ENCODE measurements at regions not wholly inside any gene's neighbourhood (a gene's known extent, or its start where the extent isn't known, plus 50 kb on each side); places are given as distances from the start of the nearest gene placed in this dataset.

DNA sequence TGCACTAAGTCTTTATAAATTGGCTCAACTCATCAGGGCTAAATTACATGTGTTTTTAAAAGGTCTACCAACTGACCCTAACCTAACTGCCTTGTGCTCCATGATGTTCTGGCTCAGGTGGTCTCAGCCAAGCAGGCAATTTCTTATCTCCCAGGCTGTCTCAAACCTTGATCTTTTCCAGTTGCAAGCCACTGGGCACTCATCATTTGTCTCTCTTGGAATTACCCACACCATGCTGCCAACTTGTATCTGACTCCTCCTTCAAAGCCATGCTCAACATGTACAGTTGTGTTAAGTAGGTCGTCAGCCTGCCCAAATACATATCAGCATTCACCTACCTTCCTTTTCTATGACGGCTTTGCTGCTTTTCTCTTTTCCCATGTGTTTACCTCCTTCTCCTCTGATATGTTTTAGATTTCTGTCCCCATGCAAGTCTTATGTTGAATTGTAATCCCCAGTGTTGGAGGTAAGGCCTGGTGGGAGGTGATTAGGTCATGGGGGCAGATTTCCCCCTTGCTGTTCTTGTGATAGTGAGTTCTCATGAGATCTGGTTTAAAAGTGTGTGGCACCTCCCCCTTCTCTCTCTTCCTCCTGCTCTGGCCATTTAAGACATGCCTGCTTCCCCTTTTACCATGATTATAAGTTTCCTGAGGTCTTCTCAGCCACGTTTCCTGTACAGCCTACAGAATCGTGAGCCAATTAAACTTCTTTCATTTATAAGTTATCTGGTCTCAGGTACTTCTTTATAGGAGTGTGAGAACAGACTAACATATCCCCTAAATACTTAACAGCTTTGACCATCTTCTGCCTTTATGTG lies 130.0 kb downstream of the ELAPOR2 start:
- H3K4me3 Mint-ChIP-seq = no peak overlapping the region
- TF ChIP-seq, protein P1, sequence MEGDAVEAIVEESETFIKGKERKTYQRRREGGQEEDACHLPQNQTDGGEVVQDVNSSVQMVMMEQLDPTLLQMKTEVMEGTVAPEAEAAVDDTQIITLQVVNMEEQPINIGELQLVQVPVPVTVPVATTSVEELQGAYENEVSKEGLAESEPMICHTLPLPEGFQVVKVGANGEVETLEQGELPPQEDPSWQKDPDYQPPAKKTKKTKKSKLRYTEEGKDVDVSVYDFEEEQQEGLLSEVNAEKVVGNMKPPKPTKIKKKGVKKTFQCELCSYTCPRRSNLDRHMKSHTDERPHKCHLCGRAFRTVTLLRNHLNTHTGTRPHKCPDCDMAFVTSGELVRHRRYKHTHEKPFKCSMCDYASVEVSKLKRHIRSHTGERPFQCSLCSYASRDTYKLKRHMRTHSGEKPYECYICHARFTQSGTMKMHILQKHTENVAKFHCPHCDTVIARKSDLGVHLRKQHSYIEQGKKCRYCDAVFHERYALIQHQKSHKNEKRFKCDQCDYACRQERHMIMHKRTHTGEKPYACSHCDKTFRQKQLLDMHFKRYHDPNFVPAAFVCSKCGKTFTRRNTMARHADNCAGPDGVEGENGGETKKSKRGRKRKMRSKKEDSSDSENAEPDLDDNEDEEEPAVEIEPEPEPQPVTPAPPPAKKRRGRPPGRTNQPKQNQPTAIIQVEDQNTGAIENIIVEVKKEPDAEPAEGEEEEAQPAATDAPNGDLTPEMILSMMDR (IDR thresholded peaks at IDR 0.05) = no peak
- CTCF ChIA-PET = interaction anchor here (1.0 kb wide), 1 partner anchor 9 kb away, joined by 3 read pairs; no protein-coding TSS in a partner anchor

DNA sequence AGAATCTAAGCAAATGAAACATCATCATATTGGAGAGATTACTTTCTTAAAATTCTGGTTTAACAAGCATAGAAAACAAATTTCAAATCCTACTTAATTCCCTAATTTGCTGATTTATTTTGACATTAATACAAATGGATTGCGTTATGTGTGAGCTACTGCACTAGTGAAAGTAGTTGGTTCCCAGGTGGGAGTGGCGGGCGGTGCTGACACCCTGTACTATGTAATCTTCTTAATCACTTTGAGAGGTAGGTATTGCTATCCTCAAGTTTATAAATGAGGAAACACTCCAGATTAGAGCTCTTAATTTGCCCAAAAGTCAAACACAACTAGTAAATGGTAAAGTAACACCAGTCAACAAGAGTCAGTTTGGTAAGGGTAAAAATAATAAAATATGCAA lies 131.1 kb downstream of the ELAPOR2 start:
- TF ChIP-seq, protein P1 (IDR thresholded peaks at IDR 0.05) = no peak
- H3K36me3 Mint-ChIP-seq (ENCODE audit: low read depth) = no peaks in the 10 kb centered on the region
- no peak overlapping the region for H3K4me3 Mint-ChIP-seq
- ChIA-PET POLR2A (no interaction called here), CTCF (interaction anchor here (1.1 kb wide), 1 partner anchor 131 kb away, joined by 3 read pairs; the partner anchor contains the start of gene ELAPOR2)
- intact Hi-C loops (cut with DNase I, micrococcal nuclease) = loop anchor here in 1 of 2 experiments (5.0 kb wide), 3 partner anchors 49 to 489 kb away; partner anchors contain the start of gene ELAPOR2
- H3K9me3 ChIP-seq (ENCODE audit: control insufficient read depth in 1 of 2, insufficient read depth in 1 of 2, low read length in 2 of 2) = no peaks in the 10 kb centered on the region
- no peak for DNase-seq
- no peak overlapping the region for H3K4me3 ChIP-seq (ENCODE audit: low read length)
- no peaks in the 10 kb centered on the region for H3K4me1 ChIP-seq (ENCODE audit: insufficient read depth, low read length)
- H3K27me3 ChIP-seq (ENCODE audit: control insufficient read depth in 1 of 2, insufficient read depth in 2 of 2, low read length in 2 of 2) = no peaks in the 10 kb centered on the region
- ATAC-seq (ENCODE audit: poor library complexity) = no peak
- no peaks in the 10 kb centered on the region for H3K4me1 Mint-ChIP-seq (ENCODE audit: low read depth)
- H3K27ac ChIP-seq (ENCODE audit: low read depth in 1 of 2, low read length in 2 of 2) = no peak overlapping the region
- H3K27me3 Mint-ChIP-seq = peaks cover 4% of the 10 kb centered on the region
- H3K36me3 ChIP-seq (ENCODE audit: insufficient read depth, low read length) = no peaks in the 10 kb centered on the region
- H3K27ac Mint-ChIP-seq = no peak overlapping the region
- H3K9me3 Mint-ChIP-seq = no peaks in the 10 kb centered on the region

More for the DNA sequence above, 130.0 kb downstream of the ELAPOR2 start:
- H3K27me3 Mint-ChIP-seq = no peaks in the 10 kb centered on the region
- no peaks in the 10 kb centered on the region for H3K9me3 Mint-ChIP-seq
- no peaks in the 10 kb centered on the region for H3K4me1 Mint-ChIP-seq (ENCODE audit: low read depth)
- POLR2A ChIA-PET = no interaction called here
- no peaks in the 10 kb centered on the region for H3K36me3 Mint-ChIP-seq (ENCODE audit: low read depth)
- H3K27ac ChIP-seq (ENCODE audit: low read depth in 1 of 2, low read length in 2 of 2) = no peak overlapping the region
- ATAC-seq (ENCODE audit: poor library complexity) = no peak
- H3K27me3 ChIP-seq (ENCODE audit: control insufficient read depth in 1 of 2, insufficient read depth in 2 of 2, low read length in 2 of 2) = no peaks in the 10 kb centered on the region
- no peaks in the 10 kb centered on the region for H3K4me1 ChIP-seq (ENCODE audit: insufficient read depth, low read length)
- intact Hi-C loops (cut with DNase I, micrococcal nuclease) = loop anchor here (5.0 kb wide), 3 partner anchors 48 to 488 kb away; partner anchors contain the start of gene ELAPOR2 (in 1 of the 2)
- H3K27ac Mint-ChIP-seq = no peak overlapping the region
- H3K4me3 ChIP-seq (ENCODE audit: low read length) = no peak overlapping the region
- no peaks in the 10 kb centered on the region for H3K9me3 ChIP-seq (ENCODE audit: control insufficient read depth in 1 of 2, insufficient read depth in 1 of 2, low read length in 2 of 2)
- DNase-seq = no peak
- H3K36me3 ChIP-seq (ENCODE audit: insufficient read depth, low read length) = no peaks in the 10 kb centered on the region

DNA sequence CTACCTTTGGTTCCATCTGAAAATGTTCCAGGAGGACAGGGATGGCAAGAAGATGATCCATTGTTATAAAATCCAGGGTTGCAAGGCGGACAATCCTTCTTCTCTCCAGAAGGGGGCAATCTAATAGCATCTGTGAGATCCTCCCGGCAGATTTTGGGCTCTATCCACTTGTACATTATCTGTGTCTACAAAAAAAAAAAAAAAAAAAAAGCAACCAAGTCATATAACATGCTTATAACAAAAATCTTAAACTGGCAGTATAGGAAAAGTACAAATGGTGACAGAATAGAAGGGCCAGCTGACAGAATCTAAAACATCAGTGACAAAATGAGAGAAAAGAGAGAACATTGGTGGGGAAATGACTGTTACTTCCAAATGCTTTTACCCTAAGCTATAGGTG lies 132.7 kb downstream of the ELAPOR2 start:
- intact Hi-C loops (cut with DNase I, micrococcal nuclease) = loop anchor here (1.0 to 5.0 kb wide), 7 partner anchors 51 to 491 kb away; partner anchors contain the start of gene ELAPOR2 (in 1 of the 2)
- Histone ChIP-seq H3K9me3 (ENCODE audit: control insufficient read depth in 1 of 2, insufficient read depth in 1 of 2, low read length in 2 of 2) (no peaks in the 10 kb centered on the region), H3K36me3 (ENCODE audit: insufficient read depth, low read length) (no peaks in the 10 kb centered on the region), H3K27ac (ENCODE audit: low read depth in 1 of 2, low read length in 2 of 2) (no peak overlapping the region), H3K27me3 (ENCODE audit: control insufficient read depth in 1 of 2, insufficient read depth in 2 of 2, low read length in 2 of 2) (no peaks in the 10 kb centered on the region), H3K4me1 (ENCODE audit: insufficient read depth, low read length) (no peaks in the 10 kb centered on the region), H3K4me3 (ENCODE audit: low read length) (no peak overlapping the region)
- ATAC-seq (ENCODE audit: poor library complexity) = peak; percentile 94
- Mint-ChIP-seq H3K9me3 (no peaks in the 10 kb centered on the region), H3K36me3 (ENCODE audit: low read depth) (no peaks in the 10 kb centered on the region), H3K27ac (no peak overlapping the region), H3K4me1 (ENCODE audit: low read depth) (no peaks in the 10 kb centered on the region), H3K27me3 (peaks cover 4% of the 10 kb centered on the region), H3K4me3 (no peak overlapping the region)
- TF ChIP-seq, protein P1 (IDR thresholded peaks at IDR 0.05) = peak; percentile 78
- CTCF ChIA-PET = interaction anchor here (0.7 to 2.7 kb wide), 10 partner anchors 11 to 225 kb away, joined by 3 to 18 read pairs (median 4); partner anchors contain the start of genes DMTF1 and ELAPOR2
- peak in 8 of 14 experiments; percentile 8 to 72 (median 34) for DNase-seq
- POLR2A ChIA-PET = interaction anchor here (1.0 kb wide), 1 partner anchor 226 kb away, joined by 3 read pairs; the partner anchor contains the start of gene DMTF1
